Right atrium auricular region (tissue), 2 donors: ENCODE measurements at regions not wholly inside any gene's neighbourhood (a gene's known extent, or its start where the extent isn't known, plus 50 kb on each side); places are given as distances from the start of the nearest gene placed in this dataset.

ENCODE experiments used
- DNase-seq: peaks from one replicate; pipeline ENCODE4 v3.0.0-alpha.2; 2019; ENCODE audit warnings: low spot score
- H3K27ac ChIP-seq, 2 donors: fragments of 200-600 bp; sonication (generic); 1 replicate in 1 of 2; 2 replicates in 1 of 2; pipeline ENCODE4 v1.5.1; 2016 to 2019
- H3K27me3 ChIP-seq, 2 donors: fragments of 200-600 bp; sonication (generic); one replicate each; pipeline versions ENCODE4 v1.5.1 to v1.6.0; 2017 to 2019
- H3K36me3 ChIP-seq: fragments of 200-600 bp; sonication (generic); one replicate; pipeline ENCODE4 v1.5.1; 2016
- H3K4me1 ChIP-seq, 2 donors: fragments of 200-600 bp; sonication (generic); one replicate each; pipeline versions ENCODE4 v1.5.1 to v1.6.0; 2017 to 2019
- H3K4me3 ChIP-seq, 2 donors: fragments of 200-600 bp; sonication (generic); 1 replicate in 1 of 2; 2 replicates in 1 of 2; pipeline ENCODE4 v1.5.1; 2017 to 2019; ENCODE audit warnings: mild to moderate bottlenecking in 1 of 2, moderate library complexity in 1 of 2
- H3K9me3 ChIP-seq, 2 donors: fragments of 200-600 bp; sonication (generic); one replicate each; pipeline ENCODE4 v1.5.1; 2019
- TF ChIP-seq, protein P1 (sequence below), 2 donors: fragments of 200-600 bp; sonication (generic); IDR thresholded peaks; one replicate each; pipeline ENCODE4 v1.5.1; 2019; ENCODE audit warnings: antibody characterized with exemption in 2 of 2

DNA sequence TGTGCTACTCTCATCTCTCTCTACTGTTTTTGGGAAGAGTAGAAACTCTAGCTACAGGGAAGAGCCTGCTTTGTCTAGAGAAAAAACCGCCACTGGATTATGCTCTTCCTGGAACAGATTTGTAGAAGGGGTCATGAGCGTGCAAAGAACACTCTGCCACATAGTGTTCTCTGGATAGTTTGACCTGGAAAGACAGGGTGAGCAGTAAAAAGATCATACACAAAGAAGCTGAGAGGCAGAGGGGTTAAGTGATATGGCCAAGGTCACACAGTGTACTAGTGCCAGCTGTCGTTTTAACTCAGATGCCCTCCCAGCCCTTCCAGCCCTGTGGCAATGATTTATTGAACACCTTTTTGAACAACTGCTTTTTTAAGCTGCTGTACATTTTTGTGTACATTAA is 182.2 kb downstream of the NNT start:
- no peak overlapping the region for H3K27ac ChIP-seq
- TF ChIP-seq, protein P1, sequence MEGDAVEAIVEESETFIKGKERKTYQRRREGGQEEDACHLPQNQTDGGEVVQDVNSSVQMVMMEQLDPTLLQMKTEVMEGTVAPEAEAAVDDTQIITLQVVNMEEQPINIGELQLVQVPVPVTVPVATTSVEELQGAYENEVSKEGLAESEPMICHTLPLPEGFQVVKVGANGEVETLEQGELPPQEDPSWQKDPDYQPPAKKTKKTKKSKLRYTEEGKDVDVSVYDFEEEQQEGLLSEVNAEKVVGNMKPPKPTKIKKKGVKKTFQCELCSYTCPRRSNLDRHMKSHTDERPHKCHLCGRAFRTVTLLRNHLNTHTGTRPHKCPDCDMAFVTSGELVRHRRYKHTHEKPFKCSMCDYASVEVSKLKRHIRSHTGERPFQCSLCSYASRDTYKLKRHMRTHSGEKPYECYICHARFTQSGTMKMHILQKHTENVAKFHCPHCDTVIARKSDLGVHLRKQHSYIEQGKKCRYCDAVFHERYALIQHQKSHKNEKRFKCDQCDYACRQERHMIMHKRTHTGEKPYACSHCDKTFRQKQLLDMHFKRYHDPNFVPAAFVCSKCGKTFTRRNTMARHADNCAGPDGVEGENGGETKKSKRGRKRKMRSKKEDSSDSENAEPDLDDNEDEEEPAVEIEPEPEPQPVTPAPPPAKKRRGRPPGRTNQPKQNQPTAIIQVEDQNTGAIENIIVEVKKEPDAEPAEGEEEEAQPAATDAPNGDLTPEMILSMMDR (IDR thresholded peaks at IDR 0.05), result no peak
- H3K27me3 ChIP-seq, result no peaks in the 10 kb centered on the region
- H3K4me3 ChIP-seq, result no peak overlapping the region
- no peak for DNase-seq
- H3K36me3 ChIP-seq, result no peaks in the 10 kb centered on the region
- H3K9me3 ChIP-seq, result no peaks in the 10 kb centered on the region
- no peaks in the 10 kb centered on the region for H3K4me1 ChIP-seq

DNA sequence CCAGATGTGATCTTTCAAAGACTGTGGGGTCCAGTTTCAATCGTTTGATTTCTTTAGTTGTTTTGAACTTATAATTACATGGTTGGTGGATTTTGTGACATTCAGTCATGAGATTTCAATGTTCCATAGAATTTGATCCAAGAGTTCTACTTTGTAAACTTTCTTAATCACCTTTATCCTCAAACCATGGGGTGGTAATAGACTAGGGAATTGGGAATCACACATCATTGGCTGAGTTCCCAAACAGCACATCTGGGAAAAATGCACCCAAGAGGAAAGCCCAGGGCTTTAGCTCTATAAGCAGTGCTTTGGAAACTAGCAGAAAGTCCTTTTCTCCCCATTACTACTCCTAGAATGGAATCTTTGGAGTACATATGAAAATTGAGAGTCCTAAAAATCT is 177.6 kb downstream of the NNT start:
- no peak for DNase-seq
- H3K4me3 ChIP-seq, result no peak overlapping the region
- no peak overlapping the region for H3K27ac ChIP-seq
- TF ChIP-seq, protein P1 (IDR thresholded peaks at IDR 0.05), result no peak
- no peaks in the 10 kb centered on the region for H3K27me3 ChIP-seq
- peaks cover 0 to 4% of the 10 kb centered on the region in 2 donors for H3K9me3 ChIP-seq
- no peaks in the 10 kb centered on the region for H3K36me3 ChIP-seq
- H3K4me1 ChIP-seq, result no peaks in the 10 kb centered on the region

DNA sequence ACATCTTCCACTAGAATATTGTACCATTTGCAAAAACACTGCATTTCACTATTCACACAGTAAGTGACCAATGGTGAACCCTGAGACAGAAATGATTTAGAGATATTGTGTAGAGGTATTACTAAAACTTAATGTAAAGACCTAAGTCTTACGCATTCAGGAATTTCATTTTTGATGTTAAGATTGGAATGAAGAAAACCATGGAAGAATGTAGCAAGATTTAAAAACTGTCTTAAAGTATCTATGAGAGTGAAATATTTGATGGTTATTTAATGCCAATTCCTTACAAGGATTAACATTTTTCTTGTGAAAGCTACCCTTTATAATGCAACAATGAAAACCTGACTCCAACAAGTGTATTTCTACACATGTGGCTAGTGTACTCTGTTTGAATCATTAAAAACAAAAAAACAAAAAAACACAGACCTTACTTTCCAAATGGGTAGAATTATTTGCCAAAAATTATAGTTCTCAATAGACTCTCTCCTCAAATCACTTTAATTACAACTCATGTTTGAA is 172.0 kb downstream of the NNT start:
- Histone ChIP-seq H3K36me3 (no peaks in the 10 kb centered on the region), H3K27me3 (no peaks in the 10 kb centered on the region), H3K4me3 (no peak overlapping the region), H3K4me1 (no peaks in the 10 kb centered on the region), H3K9me3 (peaks cover 0 to 4% of the 10 kb centered on the region in 2 donors), H3K27ac (no peak overlapping the region)
- no peak for DNase-seq
- TF ChIP-seq, protein P1 (IDR thresholded peaks at IDR 0.05), result no peak

DNA sequence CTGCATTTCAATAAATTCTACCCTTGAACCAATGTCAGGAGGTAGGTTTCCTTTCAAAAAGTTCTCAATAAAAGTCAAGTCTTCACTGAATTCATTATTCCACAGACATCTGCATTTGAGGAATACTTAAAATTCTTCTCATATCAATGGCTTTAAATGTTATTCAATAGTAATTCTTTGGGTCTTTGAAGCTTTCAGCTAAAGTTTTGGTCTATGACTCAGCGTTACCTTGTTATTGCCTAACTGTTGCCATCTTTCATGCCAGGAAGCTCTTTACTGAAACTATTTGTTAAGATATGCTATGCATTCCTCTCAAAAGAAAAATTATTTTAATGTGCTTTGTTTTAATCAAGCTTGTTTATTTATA is 170.5 kb downstream of the NNT start:
- no peaks in the 10 kb centered on the region for H3K27me3 ChIP-seq
- H3K9me3 ChIP-seq, result peaks cover 0 to 4% of the 10 kb centered on the region in 2 donors
- no peak overlapping the region for H3K4me3 ChIP-seq
- DNase-seq, result no peak
- no peaks in the 10 kb centered on the region for H3K4me1 ChIP-seq
- TF ChIP-seq, protein P1 (IDR thresholded peaks at IDR 0.05), result no peak
- no peak overlapping the region for H3K27ac ChIP-seq
- H3K36me3 ChIP-seq, result no peaks in the 10 kb centered on the region

DNA sequence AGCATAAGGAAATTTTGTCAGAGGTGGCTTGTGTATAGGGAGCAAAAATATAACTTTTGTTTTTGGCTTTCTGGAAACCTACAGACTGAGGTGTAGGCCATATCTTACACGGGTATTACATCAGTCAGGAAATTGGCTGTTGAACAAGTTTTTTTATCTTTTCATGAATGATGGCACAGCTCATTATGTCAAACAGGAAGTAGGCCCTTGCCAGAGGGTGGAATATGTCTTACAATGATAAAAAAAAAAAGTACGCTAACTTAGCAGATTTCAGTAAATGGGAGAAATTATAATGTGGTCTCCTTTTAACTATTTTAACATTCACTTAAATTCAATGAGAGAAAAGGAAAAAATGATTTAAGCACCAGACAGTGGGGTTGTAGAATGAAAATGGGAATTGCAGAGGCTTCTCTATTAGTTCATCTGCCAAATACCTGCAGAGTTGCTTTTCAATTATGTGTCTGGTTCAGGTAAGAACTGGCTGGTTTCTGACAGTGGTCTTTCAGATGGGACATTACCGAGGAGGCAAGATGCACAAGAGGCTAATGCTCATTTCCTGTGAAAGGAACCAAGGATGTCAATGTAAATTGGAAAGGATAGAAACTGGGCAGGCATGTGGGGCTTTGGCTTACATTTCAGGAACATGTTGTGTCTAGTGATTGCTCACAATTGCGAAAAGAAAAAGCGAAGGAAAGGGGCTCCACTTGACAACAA is 169.9 kb downstream of the NNT start:
- no peak overlapping the region for H3K4me3 ChIP-seq
- no peaks in the 10 kb centered on the region for H3K27me3 ChIP-seq
- TF ChIP-seq, protein P1 (IDR thresholded peaks at IDR 0.05), result no peak
- H3K36me3 ChIP-seq, result no peaks in the 10 kb centered on the region
- no peak for DNase-seq
- peak overlapping the region in 1 of 2 donors; percentile 39 for H3K27ac ChIP-seq
- no peaks in the 10 kb centered on the region for H3K9me3 ChIP-seq
- H3K4me1 ChIP-seq, result no peaks in the 10 kb centered on the region

DNA sequence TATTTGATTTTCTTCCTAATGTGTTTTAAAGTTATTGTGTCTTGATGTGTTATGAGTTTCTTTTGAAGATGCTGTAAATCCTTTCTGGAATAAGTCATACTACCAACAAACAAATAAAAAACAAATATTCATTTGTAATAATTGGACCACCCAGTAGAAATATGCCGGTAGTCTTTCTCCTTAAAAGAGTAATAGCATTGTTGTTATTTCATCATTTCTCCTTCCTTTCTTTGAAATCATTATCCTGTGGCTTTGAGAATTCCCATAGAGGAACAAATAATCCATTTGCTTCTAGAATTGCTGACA is 169.4 kb downstream of the NNT start:
- Histone ChIP-seq H3K36me3 (no peaks in the 10 kb centered on the region), H3K4me1 (no peaks in the 10 kb centered on the region), H3K27ac (no peak overlapping the region), H3K27me3 (no peaks in the 10 kb centered on the region), H3K4me3 (no peak overlapping the region), H3K9me3 (no peaks in the 10 kb centered on the region)
- no peak for DNase-seq
- TF ChIP-seq, protein P1 (IDR thresholded peaks at IDR 0.05), result no peak
